OCI-LY7 (cell line): ENCODE measurements at regions not wholly inside any gene's neighbourhood (a gene's known extent, or its start where the extent isn't known, plus 50 kb on each side); places are given as distances from the start of the nearest gene placed in this dataset.

ENCODE experiments used
- CTCF ChIP-seq: fragments of 200-600 bp; sonication (generic); conservative IDR thresholded peaks from 2 replicates; pipeline ENCODE4 v1.5.1; 2014; ENCODE audit warnings: mild to moderate bottlenecking, antibody characterized with exemption, low read length, moderate library complexity, mixed read lengths
- EZH2phosphoT487 ChIP-seq: fragments of 200-600 bp; sonication (generic); IDR thresholded peaks from 2 replicates; pipeline ENCODE4 v1.6.1; 2018; ENCODE audit warnings: low read depth, borderline replicate concordance, mild to moderate bottlenecking, mixed run types, antibody characterized with exemption, low read length, moderate library complexity, mixed read lengths

- no peak for TF ChIP-seq CTCF
- no peak for TF ChIP-seq EZH2phosphoT487
Measured at GRCh38 chr17:70810609-70811008, 641.3 kb downstream of the KCNJ2 start.
